ENCODE measurements at regions not wholly inside any gene's neighbourhood (a gene's known extent, or its start where the extent isn't known, plus 50 kb on each side); places are given as distances from the start of the nearest gene placed in this dataset.

- Mint-ChIP-seq H3K36me3 (no peaks in the 10 kb centered on the region), H3K27me3 (peaks cover 2 to 35% (median 9%) of the 10 kb centered on the region in 5 donors), H3K4me3 (no peak overlapping the region), H3K4me1 (peaks cover 0 to 3% (median 0%) of the 10 kb centered on the region in 4 donors), H3K27ac (no peak overlapping the region), H3K9me3 (peaks cover 0 to 14% (median 5%) of the 10 kb centered on the region in 9 donors)
- no peak for DNase-seq
- POLR2A ChIA-PET = no interaction called here
- no peak for ATAC-seq
These were observed 313.8 kb downstream of the C16orf95 start for GRCh38 chr16:87003414-87003755.

- H3K9me3 Mint-ChIP-seq = peaks cover 0 to 17% (median 6%) of the 10 kb centered on the region in 9 donors
- peaks cover 2 to 20% (median 4%) of the 10 kb centered on the region in 5 donors for H3K27me3 Mint-ChIP-seq
- DNase-seq = no peak
- peaks cover 0 to 3% (median 0%) of the 10 kb centered on the region in 4 donors for H3K4me1 Mint-ChIP-seq
- H3K36me3 Mint-ChIP-seq = no peaks in the 10 kb centered on the region
- POLR2A ChIA-PET = no interaction called here
- no peak for ATAC-seq
- H3K27ac Mint-ChIP-seq = no peak overlapping the region
- H3K4me3 Mint-ChIP-seq = no peak overlapping the region
These were observed 311.2 kb downstream of the C16orf95 start for GRCh38 chr16:87006021-87006420.

GRCh38 chr16:87006789-87007745, 310.1 kb downstream of the C16orf95 start:
- Mint-ChIP-seq H3K27ac (no peak overlapping the region), H3K36me3 (no peaks in the 10 kb centered on the region), H3K27me3 (peaks cover 2 to 20% (median 4%) of the 10 kb centered on the region in 5 donors), H3K4me3 (no peak overlapping the region), H3K4me1 (peaks cover 0 to 3% (median 0%) of the 10 kb centered on the region in 4 donors), H3K9me3 (peaks cover 0 to 16% (median 6%) of the 10 kb centered on the region in 9 donors)
- DNase-seq (no peak), ATAC-seq (no peak)
- POLR2A ChIA-PET = no interaction called here

DNA sequence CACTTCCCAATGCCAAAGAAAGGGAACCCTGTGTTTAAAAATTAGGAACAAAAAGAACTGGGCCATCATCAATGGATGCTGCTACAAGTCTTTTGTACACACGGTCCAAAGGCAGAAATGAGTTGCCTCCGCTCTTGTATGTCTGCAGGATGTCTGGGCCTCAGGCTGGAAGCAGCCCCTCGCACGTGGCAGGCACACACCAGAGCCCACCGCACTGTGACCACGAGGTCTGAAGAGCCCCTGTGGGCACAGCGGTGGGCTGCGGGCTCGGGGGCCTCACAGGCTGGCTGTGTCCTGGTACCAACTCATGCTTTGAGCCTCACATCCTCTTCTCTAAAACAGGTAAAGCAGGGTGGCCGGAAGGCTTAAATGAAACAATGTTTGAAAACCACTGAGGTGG, 309.3 kb downstream of the C16orf95 start:
- Mint-ChIP-seq H3K9me3 (peaks cover 0 to 16% (median 6%) of the 10 kb centered on the region in 9 donors), H3K4me3 (no peak overlapping the region), H3K27ac (no peak overlapping the region), H3K36me3 (no peaks in the 10 kb centered on the region), H3K4me1 (no peaks in the 10 kb centered on the region), H3K27me3 (peaks cover 2 to 16% (median 4%) of the 10 kb centered on the region in 5 donors)
- no peak for DNase-seq
- ATAC-seq = no peak
- POLR2A ChIA-PET = no interaction called here

GRCh38 chr16:87008664-87009063, 308.5 kb downstream of the C16orf95 start:
- DNase-seq (peak in 1 of 10 donors; percentile 61), ATAC-seq (no peak)
- peaks cover 2 to 15% (median 4%) of the 10 kb centered on the region in 5 donors for H3K27me3 Mint-ChIP-seq
- POLR2A ChIA-PET = no interaction called here
- H3K27ac Mint-ChIP-seq = no peak overlapping the region
- no peaks in the 10 kb centered on the region for H3K4me1 Mint-ChIP-seq
- H3K36me3 Mint-ChIP-seq = no peaks in the 10 kb centered on the region
- no peak overlapping the region for H3K4me3 Mint-ChIP-seq
- peaks cover 0 to 16% (median 6%) of the 10 kb centered on the region in 9 donors for H3K9me3 Mint-ChIP-seq

DNA sequence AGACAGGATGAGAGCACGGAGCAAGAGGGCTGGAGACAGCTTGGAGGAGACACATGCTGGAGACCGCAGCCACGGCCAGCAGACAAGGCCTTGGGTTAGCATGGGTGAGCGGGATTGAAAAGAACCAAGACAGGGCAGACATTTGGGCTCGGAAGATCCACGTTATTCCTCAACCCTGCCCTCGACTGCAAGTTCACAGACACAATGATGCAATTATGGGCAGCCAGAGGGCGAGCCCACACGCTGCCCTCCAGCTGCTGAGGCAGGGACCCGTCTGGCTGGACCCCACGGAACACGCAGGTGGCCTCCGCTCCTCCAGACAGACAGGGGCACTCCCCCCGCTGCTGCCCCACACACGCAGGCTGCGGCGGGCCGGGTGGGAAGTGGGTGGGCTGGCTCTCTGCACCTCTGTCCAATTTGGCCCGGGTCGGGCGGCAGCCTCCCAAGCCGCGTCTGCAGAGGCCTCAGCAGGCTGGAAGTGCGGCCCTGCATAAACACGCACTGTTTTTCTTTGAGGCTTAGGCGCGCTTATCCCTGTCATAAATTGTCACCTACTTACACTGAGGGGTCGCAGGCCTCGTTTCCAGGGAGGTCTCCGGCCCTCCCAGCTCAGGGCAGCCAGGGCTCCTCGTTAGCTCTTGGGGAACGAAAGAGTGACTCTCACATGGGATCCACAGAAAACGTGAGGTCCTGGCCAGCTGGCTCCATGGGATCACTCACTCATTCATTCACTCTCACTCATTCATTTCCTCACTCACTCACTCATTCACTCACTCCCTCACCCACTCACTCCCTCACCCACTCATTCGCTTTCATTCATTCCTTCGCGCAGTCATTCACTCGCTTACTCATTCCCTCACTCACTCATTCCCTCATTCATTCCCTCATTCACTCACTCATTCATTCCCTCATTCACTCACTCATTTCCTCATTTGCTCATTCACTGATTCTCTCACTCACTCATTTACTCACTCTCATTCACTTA, 303.9 kb downstream of the C16orf95 start:
- Mint-ChIP-seq H3K27me3 (peaks cover 14 to 27% (median 18%) of the 10 kb centered on the region in 5 donors), H3K9me3 (peaks cover 0 to 6% (median 2%) of the 10 kb centered on the region in 9 donors), H3K36me3 (no peaks in the 10 kb centered on the region), H3K4me1 (no peaks in the 10 kb centered on the region), H3K4me3 (no peak overlapping the region), H3K27ac (no peak overlapping the region)
- DNase-seq (no peak), ATAC-seq (no peak)
- POLR2A ChIA-PET = no interaction called here

GRCh38 chr16:87014112-87014511, 303.1 kb downstream of the C16orf95 start:
- peaks cover 14 to 32% (median 23%) of the 10 kb centered on the region in 5 donors for H3K27me3 Mint-ChIP-seq
- H3K4me3 Mint-ChIP-seq = no peak overlapping the region
- H3K36me3 Mint-ChIP-seq = no peaks in the 10 kb centered on the region
- no peak for ATAC-seq
- no peaks in the 10 kb centered on the region for H3K4me1 Mint-ChIP-seq
- POLR2A ChIA-PET = no interaction called here
- no peak for DNase-seq
- H3K9me3 Mint-ChIP-seq = peaks cover 0 to 6% (median 0%) of the 10 kb centered on the region in 9 donors
- H3K27ac Mint-ChIP-seq = no peak overlapping the region

- no peak for DNase-seq
- Mint-ChIP-seq H3K36me3 (no peaks in the 10 kb centered on the region), H3K4me3 (no peak overlapping the region), H3K27me3 (peaks cover 17 to 38% (median 23%) of the 10 kb centered on the region in 5 donors), H3K9me3 (peaks cover 0 to 6% (median 0%) of the 10 kb centered on the region in 9 donors), H3K4me1 (no peaks in the 10 kb centered on the region), H3K27ac (no peak overlapping the region)
- no peak for ATAC-seq
- POLR2A ChIA-PET = no interaction called here
These were observed 302.2 kb downstream of the C16orf95 start for GRCh38 chr16:87015021-87015420.

DNA sequence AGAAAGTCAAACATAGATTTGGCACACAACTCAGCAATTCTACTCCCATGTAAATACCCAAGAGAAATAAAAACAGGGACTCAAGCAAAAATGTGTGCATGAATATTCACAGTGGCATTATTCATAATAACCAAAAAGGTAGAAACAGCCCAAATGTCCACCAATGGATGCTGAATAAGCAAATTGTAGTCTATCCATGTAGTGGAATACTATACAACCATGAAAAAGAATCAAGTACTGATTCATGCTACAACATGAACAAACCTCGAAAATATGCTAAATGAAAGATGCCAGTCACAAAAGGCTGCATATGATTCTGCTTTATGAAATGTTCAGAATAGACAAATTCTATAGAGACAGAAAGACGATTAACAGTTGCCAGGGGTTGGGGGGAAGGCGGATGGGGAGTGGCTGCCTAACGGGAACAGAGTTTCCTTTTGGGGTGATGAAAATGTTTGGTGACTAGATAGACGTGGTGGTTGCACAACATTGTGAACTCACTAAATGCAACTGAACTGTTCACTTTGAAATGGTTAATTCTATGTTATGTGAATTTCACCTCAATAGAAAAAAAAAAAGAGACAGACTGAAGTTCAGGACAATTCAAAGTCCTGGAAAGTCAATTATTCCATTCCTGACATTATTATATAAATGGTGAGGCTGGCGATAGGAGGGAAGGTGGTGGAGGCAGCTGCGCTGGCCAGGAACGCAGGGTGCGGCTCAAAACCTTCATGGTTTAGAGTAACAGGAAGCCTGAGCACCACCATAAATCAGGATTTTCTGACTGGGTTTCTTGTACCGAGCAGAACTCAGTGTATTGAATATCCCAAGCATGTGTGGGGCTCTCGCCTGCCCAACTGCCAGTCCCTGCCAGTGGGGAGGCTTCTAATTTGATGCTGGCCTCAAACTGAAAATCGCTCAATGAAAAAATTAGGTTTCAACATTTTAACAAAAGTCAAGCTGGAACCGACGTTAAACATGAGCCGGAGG, 300.9 kb downstream of the C16orf95 start:
- Mint-ChIP-seq H3K27me3 (peaks cover 20 to 48% (median 32%) of the 10 kb centered on the region in 5 donors), H3K36me3 (no peaks in the 10 kb centered on the region), H3K27ac (no peak overlapping the region), H3K4me1 (no peaks in the 10 kb centered on the region), H3K4me3 (no peak overlapping the region), H3K9me3 (peaks cover 0 to 6% (median 0%) of the 10 kb centered on the region in 9 donors)
- ATAC-seq (no peak), DNase-seq (no peak)
- POLR2A ChIA-PET = no interaction called here

DNA sequence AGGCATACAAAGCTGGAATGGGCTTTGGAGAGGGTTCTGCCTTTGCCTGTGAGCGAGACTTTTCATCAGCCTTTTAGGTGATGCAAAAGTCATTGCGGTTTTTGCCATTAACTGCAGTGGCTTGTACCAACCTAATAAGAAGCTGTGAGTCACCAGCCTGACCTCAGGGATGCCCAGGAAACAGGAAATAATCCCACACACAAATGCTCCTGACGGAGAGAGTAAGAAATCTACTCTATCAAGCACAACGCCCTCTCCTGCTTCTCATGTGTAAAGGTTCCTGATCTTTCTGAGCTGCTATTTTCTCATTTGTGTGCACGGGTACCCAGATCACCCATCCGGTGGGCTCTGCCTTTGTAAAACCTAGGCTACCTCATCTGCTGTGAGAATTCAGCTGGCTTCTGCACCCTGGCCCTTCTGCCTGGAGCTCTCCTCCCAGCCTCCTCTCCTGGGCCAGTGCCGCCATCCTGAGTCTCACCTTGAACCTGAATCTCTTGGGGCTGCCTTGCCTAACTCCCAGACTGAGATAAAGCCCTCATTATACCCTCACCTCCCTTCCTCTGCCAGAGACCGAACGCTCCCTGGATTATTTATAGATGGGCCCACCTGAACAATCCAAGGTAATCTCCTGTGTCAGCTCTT, 299.7 kb downstream of the C16orf95 start:
- no peak for ATAC-seq
- H3K9me3 Mint-ChIP-seq = peaks cover 0 to 6% (median 0%) of the 10 kb centered on the region in 9 donors
- DNase-seq = no peak
- POLR2A ChIA-PET = no interaction called here
- H3K27ac Mint-ChIP-seq = no peak overlapping the region
- H3K4me1 Mint-ChIP-seq = no peaks in the 10 kb centered on the region
- H3K27me3 Mint-ChIP-seq = peaks cover 22 to 50% (median 32%) of the 10 kb centered on the region in 5 donors
- H3K36me3 Mint-ChIP-seq = no peaks in the 10 kb centered on the region
- H3K4me3 Mint-ChIP-seq = no peak overlapping the region

DNA sequence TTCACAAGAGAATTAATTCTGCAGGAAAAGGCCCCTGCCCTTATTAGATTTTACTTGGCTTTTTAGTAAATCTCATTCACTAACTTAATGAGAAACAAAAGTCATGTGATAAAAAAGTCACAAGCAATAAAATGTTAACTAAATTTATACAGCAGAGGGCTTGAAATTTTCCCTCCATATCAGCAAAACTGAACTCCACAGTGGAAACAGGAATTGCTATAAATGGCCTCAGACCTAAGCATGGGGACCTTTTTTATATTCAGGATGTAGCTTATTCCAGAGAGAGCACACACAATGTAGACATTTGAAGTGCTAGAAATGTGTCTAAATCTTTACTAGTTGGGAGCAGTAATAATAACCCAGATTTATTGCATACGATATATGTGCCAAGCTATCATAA, 291.5 kb downstream of the C16orf95 start:
- POLR2A ChIA-PET = no interaction called here

More for the DNA sequence above, 291.5 kb downstream of the C16orf95 start:
- Mint-ChIP-seq H3K27ac (no peak overlapping the region), H3K9me3 (peaks cover 0 to 12% (median 3%) of the 10 kb centered on the region in 9 donors), H3K36me3 (no peaks in the 10 kb centered on the region), H3K4me3 (no peak overlapping the region), H3K27me3 (peaks cover 7 to 24% (median 10%) of the 10 kb centered on the region in 5 donors), H3K4me1 (peaks cover 0 to 3% (median 0%) of the 10 kb centered on the region in 4 donors)
- DNase-seq (no peak), ATAC-seq (no peak)
